ENCODE measurements at regions not wholly inside any gene's neighbourhood (a gene's known extent, or its start where the extent isn't known, plus 50 kb on each side); places are given as distances from the start of the nearest gene placed in this dataset.

- TF ChIP-seq NKRF (IDR thresholded peaks at IDR 0.05; ENCODE audit: borderline replicate concordance) (no peak), ZNF696 (CRISPR knock-in tag; conservative IDR thresholded peaks at IDR 0.05) (no peak), AFF4 (CRISPR knock-in tag; IDR thresholded peaks at IDR 0.05) (no peak), PYGO2 (tag; IDR thresholded peaks at IDR 0.05) (no peak), ZNF124 (CRISPR knock-in tag; IDR thresholded peaks at IDR 0.05) (no peak), KAT2B (IDR thresholded peaks at IDR 0.05; ENCODE audit: low read depth, low read length) (no peak), TCFL5 (CRISPR knock-in tag; conservative IDR thresholded peaks at IDR 0.05) (no peak)
These were observed 59.1 kb upstream of the TLE3 start (continued) for GRCh38 chr15:70156671-70157271.
